Ureter (tissue), 1 donor: ENCODE measurements at regions not wholly inside any gene's neighbourhood (a gene's known extent, or its start where the extent isn't known, plus 50 kb on each side); places are given as distances from the start of the nearest gene placed in this dataset.

Experiments used
- DNase-seq: peaks from one replicate; pipeline ENCODE4 v3.0.0-alpha.2; 2020; ENCODE audit warnings: low spot score
- donor health status: DM: yes; HTN: yes; CAD: no.

- no peak for DNase-seq
Measured at GRCh38 chr10:78737883-78738856, 330.6 kb upstream of the ZMIZ1 start.

- no peak for DNase-seq
Measured at GRCh38 chr10:78738861-78739260, 329.9 kb upstream of the ZMIZ1 start.

GRCh38 chr10:78739444-78740053, 329.2 kb upstream of the ZMIZ1 start:
- DNase-seq: no peak

GRCh38 chr10:78740976-78741915, 327.5 kb upstream of the ZMIZ1 start:
- DNase-seq: no peak

- DNase-seq: no peak
Measured at GRCh38 chr10:78742406-78742729, 326.4 kb upstream of the ZMIZ1 start.

GRCh38 chr10:78742730-78743615, 325.8 kb upstream of the ZMIZ1 start:
- no peak for DNase-seq

GRCh38 chr10:78744056-78744455, 324.7 kb upstream of the ZMIZ1 start:
- DNase-seq: no peak

GRCh38 chr10:78744491-78745090, 324.2 kb upstream of the ZMIZ1 start:
- no peak for DNase-seq

GRCh38 chr10:78745441-78745840, 323.3 kb upstream of the ZMIZ1 start:
- no peak for DNase-seq

GRCh38 chr10:78746155-78746763, 322.5 kb upstream of the ZMIZ1 start:
- no peak for DNase-seq

GRCh38 chr10:78747401-78748234, 321.1 kb upstream of the ZMIZ1 start:
- no peak for DNase-seq

GRCh38 chr10:78748235-78748533, 320.6 kb upstream of the ZMIZ1 start:
- no peak for DNase-seq

GRCh38 chr10:78749200-78749599, 319.6 kb upstream of the ZMIZ1 start:
- no peak for DNase-seq

- DNase-seq: no peak
Measured at GRCh38 chr10:78749898-78750297, 318.9 kb upstream of the ZMIZ1 start.

GRCh38 chr10:78750418-78750817, 318.3 kb upstream of the ZMIZ1 start:
- no peak for DNase-seq

- DNase-seq: no peak
Measured at GRCh38 chr10:78751716-78752115, 317.1 kb upstream of the ZMIZ1 start.

GRCh38 chr10:78752221-78752620, 316.5 kb upstream of the ZMIZ1 start:
- DNase-seq: no peak

- DNase-seq: no peak
Measured at GRCh38 chr10:78752708-78753107, 316.1 kb upstream of the ZMIZ1 start.

GRCh38 chr10:78754269-78755062, 314.3 kb upstream of the ZMIZ1 start:
- DNase-seq: no peak
